Stomach (tissue), 8 donors: ENCODE measurements at regions not wholly inside any gene's neighbourhood (a gene's known extent, or its start where the extent isn't known, plus 50 kb on each side); places are given as distances from the start of the nearest gene placed in this dataset.

Source experiments
- DNase-seq, 2 donors: peaks; one replicate each; pipeline versions ENCODE4 v3.0.0 to v3.0.0-alpha.2; 2013 to 2019
- H3K27ac ChIP-seq, 5 donors: fragments of 200-600 bp in 4 of 5; sonication (generic) in 4 of 5; one replicate each; pipeline ENCODE4 v1.5.1; 2013 to 2019; ENCODE audit warnings: mild to moderate bottlenecking in 1 of 5, moderate library complexity in 1 of 5
- H3K27me3 ChIP-seq, 3 donors: fragments of 200-600 bp; sonication (generic); one replicate each; pipeline ENCODE4 v1.5.1; 2017 to 2019; ENCODE audit warnings: mixed run types in 1 of 3
- H3K36me3 ChIP-seq, 4 donors: fragments of 200-600 bp; sonication (generic); 1 replicate in 3 of 4; 2 replicates in 1 of 4; pipeline ENCODE4 v1.5.1; 2016 to 2019
- H3K4me1 ChIP-seq, 4 donors: fragments of 200-600 bp; sonication (generic); one replicate each; pipeline ENCODE4 v1.5.1; 2016 to 2019
- H3K4me3 ChIP-seq, 4 donors: fragments of 200-600 bp; sonication (generic) in 3 of 4; one replicate each; pipeline ENCODE4 v1.5.1; 2016 to 2019; ENCODE audit warnings: mild to moderate bottlenecking in 1 of 4
- H3K9me3 ChIP-seq, 4 donors: fragments of 200-600 bp; sonication (generic); one replicate each; pipeline ENCODE4 v1.5.1; 2016 to 2019
- EP300 ChIP-seq: sonication (generic); formaldehyde crosslinking; IDR thresholded peaks from one replicate; pipeline ENCODE4 v1.6.1; 2017; ENCODE audit warnings: antibody characterized with exemption
- POLR2A ChIP-seq, 4 donors: fragments of 450-650 bp; IDR thresholded peaks; one replicate each; pipeline ENCODE4 v1.6.1; 2016; ENCODE audit warnings: antibody characterized with exemption in 4 of 4, control low read depth in 2 of 4, mild to moderate bottlenecking in 1 of 4, moderate library complexity in 1 of 4
- POLR2AphosphoS5 ChIP-seq, 3 donors: sonication (generic); formaldehyde crosslinking; IDR thresholded peaks; one replicate each; pipeline ENCODE4 v1.6.1; 2016; ENCODE audit warnings: antibody characterized with exemption in 3 of 3
- WGBS, 5 donors: extraction: QIAGEN DNeasy Blood & Tissue Kit in 3 of 5; methylation state at CpG; one replicate each; pipeline versions ENCODE4 v1.1.5 to v1.1.7; 2013 to 2018; 5-methylcytosine and 5-hydroxymethylcytosine counted together
- intact Hi-C: fragments of 100-400 bp; cut with DNase I; formaldehyde crosslinking; loops from one replicate; pipeline ENCODE4 v1.15.1; 2023; ENCODE audit warnings: low total_unique reads
- TF ChIP-seq, protein P1 (sequence below), 7 experiments: fragments of 450-650 bp in 4 of 7; fragments of 200-600 bp in 3 of 7; sonication (generic) in 3 of 7; IDR thresholded peaks; one replicate each; pipeline ENCODE4 v1.5.1; 2016 to 2019; ENCODE audit warnings: antibody characterized with exemption in 7 of 7, control low read depth in 2 of 7, mild to moderate bottlenecking in 1 of 7
- donor health status: healthy with polysubstance abuse.
- donor health status: Bipolar disorder and iron deficiency.
- donor health status: healthy.

DNA sequence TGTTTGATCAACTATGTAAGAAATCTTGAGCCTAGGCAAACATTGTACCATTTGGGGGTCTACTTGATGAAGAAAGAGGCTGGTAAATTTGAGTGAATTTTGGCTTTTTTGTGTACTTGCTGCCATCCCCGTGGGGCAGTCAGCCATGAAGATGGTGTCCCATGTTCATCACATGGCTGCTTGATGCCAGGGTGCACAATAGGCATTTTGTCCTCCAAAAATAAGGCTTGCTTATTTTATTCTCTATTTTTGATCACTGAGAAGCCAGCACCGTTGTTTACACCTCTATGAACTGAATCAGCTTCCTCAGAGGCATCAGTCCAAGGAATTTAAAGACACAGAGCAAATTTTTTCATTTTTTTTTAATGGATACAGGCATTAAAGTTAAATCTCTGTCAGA lies 1195.7 kb downstream of the AMY1C start:
- intact Hi-C loops = no loop called here

DNA sequence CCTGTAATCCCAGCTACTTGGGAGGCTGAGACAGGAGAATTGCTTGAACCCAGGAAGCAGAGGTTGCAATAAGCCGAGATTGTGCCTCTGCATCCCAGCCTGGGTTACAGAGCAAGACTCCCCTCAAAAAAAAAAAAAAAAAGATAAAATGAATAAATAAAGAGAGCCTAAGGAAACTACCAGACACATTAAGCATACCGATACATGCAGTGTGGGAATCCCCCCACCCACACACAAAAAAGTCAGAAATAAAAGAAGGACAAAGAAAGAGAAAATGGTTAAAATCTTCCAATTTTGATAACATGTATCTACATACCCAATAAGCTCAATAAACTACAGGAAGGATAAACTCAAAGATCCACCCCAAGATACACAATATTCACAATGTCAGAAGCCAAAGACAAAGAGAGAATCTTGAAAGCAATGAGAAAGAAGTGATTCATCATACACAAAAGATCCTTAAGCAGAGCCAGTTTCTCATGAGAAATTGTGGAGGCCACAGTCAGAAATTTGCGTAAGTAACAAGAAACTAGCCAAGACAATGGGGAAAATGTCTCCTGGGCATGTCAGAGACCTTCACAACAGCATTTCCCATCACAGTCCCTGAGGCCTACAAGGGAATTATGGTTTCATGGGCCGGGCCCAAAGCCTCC lies 1197.0 kb downstream of the AMY1C start:
- Histone ChIP-seq H3K9me3 (peaks cover 0 to 6% (median 2%) of the 10 kb centered on the region in 4 donors), H3K4me3 (no peak overlapping the region), H3K27ac (no peak overlapping the region), H3K36me3 (no peaks in the 10 kb centered on the region), H3K4me1 (no peaks in the 10 kb centered on the region), H3K27me3 (no peaks in the 10 kb centered on the region)
- TF ChIP-seq POLR2AphosphoS5 (IDR thresholded peaks at IDR 0.05) (no peak), POLR2A (IDR thresholded peaks at IDR 0.05) (no peak), EP300 (no peak)
- TF ChIP-seq, protein P1, sequence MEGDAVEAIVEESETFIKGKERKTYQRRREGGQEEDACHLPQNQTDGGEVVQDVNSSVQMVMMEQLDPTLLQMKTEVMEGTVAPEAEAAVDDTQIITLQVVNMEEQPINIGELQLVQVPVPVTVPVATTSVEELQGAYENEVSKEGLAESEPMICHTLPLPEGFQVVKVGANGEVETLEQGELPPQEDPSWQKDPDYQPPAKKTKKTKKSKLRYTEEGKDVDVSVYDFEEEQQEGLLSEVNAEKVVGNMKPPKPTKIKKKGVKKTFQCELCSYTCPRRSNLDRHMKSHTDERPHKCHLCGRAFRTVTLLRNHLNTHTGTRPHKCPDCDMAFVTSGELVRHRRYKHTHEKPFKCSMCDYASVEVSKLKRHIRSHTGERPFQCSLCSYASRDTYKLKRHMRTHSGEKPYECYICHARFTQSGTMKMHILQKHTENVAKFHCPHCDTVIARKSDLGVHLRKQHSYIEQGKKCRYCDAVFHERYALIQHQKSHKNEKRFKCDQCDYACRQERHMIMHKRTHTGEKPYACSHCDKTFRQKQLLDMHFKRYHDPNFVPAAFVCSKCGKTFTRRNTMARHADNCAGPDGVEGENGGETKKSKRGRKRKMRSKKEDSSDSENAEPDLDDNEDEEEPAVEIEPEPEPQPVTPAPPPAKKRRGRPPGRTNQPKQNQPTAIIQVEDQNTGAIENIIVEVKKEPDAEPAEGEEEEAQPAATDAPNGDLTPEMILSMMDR (IDR thresholded peaks at IDR 0.05) = no peak
- WGBS, 5 donors = 71 to 90% (median 88%) methylated on average over 4 of the region's 4 CpGs
- DNase-seq = no peak
- intact Hi-C loops = no loop called here

More for the DNA sequence above, 1195.7 kb downstream of the AMY1C start:
- Histone ChIP-seq H3K27ac (no peak overlapping the region), H3K4me1 (no peaks in the 10 kb centered on the region), H3K9me3 (peaks cover 0 to 10% (median 3%) of the 10 kb centered on the region in 4 donors), H3K27me3 (no peaks in the 10 kb centered on the region), H3K4me3 (no peak overlapping the region), H3K36me3 (no peaks in the 10 kb centered on the region)
- WGBS, 5 donors = 26 to 55% (median 41%) methylated on average over 2 of the region's 2 CpGs
- TF ChIP-seq, protein P1 (IDR thresholded peaks at IDR 0.05) = no peak
- TF ChIP-seq POLR2AphosphoS5 (IDR thresholded peaks at IDR 0.05) (no peak), POLR2A (IDR thresholded peaks at IDR 0.05) (no peak), EP300 (no peak)
- no peak for DNase-seq

DNA sequence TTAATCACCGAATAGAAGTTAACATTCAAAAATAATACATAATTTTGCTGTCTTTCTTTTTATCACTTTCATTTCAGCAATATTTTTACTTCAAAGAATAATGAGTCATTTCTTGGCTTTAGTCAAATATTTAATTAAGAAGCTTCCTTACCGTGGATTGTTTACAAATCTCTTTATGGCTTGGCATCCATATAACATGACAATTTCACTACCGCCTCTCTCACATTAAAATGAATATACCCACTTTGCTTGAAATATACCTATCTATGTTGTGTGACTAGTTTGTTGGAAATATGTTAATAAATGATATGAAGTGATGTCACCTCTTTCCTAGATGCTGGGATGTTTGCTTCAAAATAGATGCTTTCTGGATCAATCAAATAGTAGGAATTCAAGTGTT lies 1203.9 kb downstream of the AMY1C start:
- no peaks in the 10 kb centered on the region for H3K9me3 ChIP-seq
- no peaks in the 10 kb centered on the region for H3K4me1 ChIP-seq
- no peak for TF ChIP-seq EP300
- TF ChIP-seq, protein P1 (IDR thresholded peaks at IDR 0.05) = no peak
- TF ChIP-seq POLR2A (IDR thresholded peaks at IDR 0.05) = no peak
- TF ChIP-seq POLR2AphosphoS5 (IDR thresholded peaks at IDR 0.05) = no peak
- H3K4me3 ChIP-seq = no peak overlapping the region
- H3K27me3 ChIP-seq = no peaks in the 10 kb centered on the region
- no peak for DNase-seq
- no peaks in the 10 kb centered on the region for H3K36me3 ChIP-seq
- intact Hi-C loops = no loop called here
- no peak overlapping the region for H3K27ac ChIP-seq
- whole genome bisulfite sequencing, 5 donors = 51 to 70% (median 63%) methylated on average over 3 of the region's 3 CpGs

DNA sequence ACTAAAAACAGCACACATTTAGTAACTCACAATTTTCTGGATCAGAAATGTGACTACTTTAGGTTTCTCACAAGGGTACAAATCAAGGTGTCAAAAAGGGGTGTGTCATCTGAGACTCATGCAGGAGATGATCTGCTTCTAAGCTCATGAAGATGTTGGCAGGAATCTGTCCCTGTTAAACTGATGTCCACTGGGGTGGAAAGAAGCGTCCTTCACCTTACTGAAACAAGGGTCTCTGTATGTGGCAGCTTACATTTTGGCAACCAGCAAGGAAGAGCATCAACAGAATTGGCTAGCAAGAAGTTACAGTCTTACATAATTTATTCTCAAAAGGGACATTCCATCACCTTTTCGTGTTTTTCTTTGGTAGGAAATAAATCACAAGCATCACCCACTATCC lies 1223.8 kb downstream of the AMY1C start:
- H3K27ac ChIP-seq = no peak overlapping the region
- H3K27me3 ChIP-seq = no peaks in the 10 kb centered on the region
- TF ChIP-seq POLR2A (IDR thresholded peaks at IDR 0.05) (no peak), POLR2AphosphoS5 (IDR thresholded peaks at IDR 0.05) (no peak), EP300 (no peak)
- TF ChIP-seq, protein P1 (IDR thresholded peaks at IDR 0.05) = no peak
- H3K9me3 ChIP-seq = no peaks in the 10 kb centered on the region
- H3K4me3 ChIP-seq = no peak overlapping the region
- intact Hi-C loops = no loop called here
- no peak for DNase-seq
- H3K36me3 ChIP-seq = no peaks in the 10 kb centered on the region
- no peaks in the 10 kb centered on the region for H3K4me1 ChIP-seq
- WGBS, 5 donors = 61 to 71% (median 66%) methylated on average over 2 of the region's 2 CpGs
